ENCODE measurements at regions not wholly inside any gene's neighbourhood (a gene's known extent, or its start where the extent isn't known, plus 50 kb on each side); places are given as distances from the start of the nearest gene placed in this dataset.

DNA sequence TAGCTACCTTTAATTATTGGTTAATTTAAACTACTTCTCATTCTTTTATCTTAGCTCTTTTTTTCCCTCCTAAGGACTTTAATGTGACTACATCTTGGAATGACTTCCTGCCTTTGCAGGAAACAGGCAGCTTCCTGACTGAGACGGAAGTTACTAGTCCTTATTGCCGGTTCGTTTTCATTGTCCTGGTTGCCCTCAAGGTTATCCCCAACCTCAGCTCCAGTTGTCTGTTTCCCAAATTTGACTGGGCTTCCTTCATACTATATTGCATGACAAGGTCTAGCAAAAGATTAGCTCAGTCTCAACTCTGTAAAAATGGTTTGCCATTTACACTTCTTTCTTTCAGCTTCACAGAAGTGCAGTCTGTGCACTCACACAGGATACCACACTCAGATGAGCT lies 109.9 kb upstream of the DDX53 start:
- Histone ChIP-seq H3T11ph (ENCODE audit: low read length) (no peak overlapping the region), H3K56ac (ENCODE audit: insufficient read length, low read depth, low read length) (no peak overlapping the region), H2AK5ac (ENCODE audit: insufficient read length, low read length) (no peak overlapping the region), H2BK120ac (ENCODE audit: low read depth, low read length, poor library complexity, severe bottlenecking) (no peak overlapping the region), H4K8ac (replicated peaks; ENCODE audit: insufficient read length, low read depth, low read length) (no peak overlapping the region), H3K27ac (ENCODE audit: insufficient read length, low read depth, low read length) (no peak overlapping the region), H3K23ac (ENCODE audit: insufficient read length, low read depth, low read length) (no peak overlapping the region), H4K91ac (ENCODE audit: insufficient read length, low read depth, low read length) (no peak overlapping the region), H3K18ac (ENCODE audit: insufficient read length, low read depth, low read length) (no peak overlapping the region), H2BK15ac (ENCODE audit: low read depth, low read length) (no peak overlapping the region), H3K4me2 (ENCODE audit: insufficient read depth, insufficient read length, low read length) (no peak overlapping the region), H3K79me2 (ENCODE audit: insufficient read depth, low read length) (no peaks in the 10 kb centered on the region), H2BK5ac (ENCODE audit: insufficient read length, low read length) (no peak overlapping the region), H4K5ac (ENCODE audit: insufficient read length, low read depth, low read length) (no peak overlapping the region), H3K4me1 (ENCODE audit: insufficient read depth, low read length) (no peaks in the 10 kb centered on the region), H3K23me2 (ENCODE audit: insufficient read length, low read depth, low read length, poor library complexity, severe bottlenecking) (no peaks in the 10 kb centered on the region), H3K4ac (ENCODE audit: low read depth, low read length) (no peak overlapping the region), H3K9me3 (ENCODE audit: control insufficient read depth, low read depth, low read length) (no peaks in the 10 kb centered on the region), H2BK20ac (ENCODE audit: low read depth, low read length, poor library complexity, severe bottlenecking) (no peak overlapping the region), H3K27me3 (ENCODE audit: insufficient read depth, low read length) (no peaks in the 10 kb centered on the region), H2AFZ (ENCODE audit: low read length) (no peak overlapping the region), H3K79me1 (ENCODE audit: insufficient read depth, low read depth, low read length, poor library complexity, severe bottlenecking) (no peaks in the 10 kb centered on the region), H2BK12ac (ENCODE audit: insufficient read length, low read depth, low read length) (no peak overlapping the region), H4K20me1 (ENCODE audit: control insufficient read depth, insufficient read depth, insufficient read length) (no peaks in the 10 kb centered on the region), H3K14ac (ENCODE audit: insufficient read depth, low read length) (no peak overlapping the region), H3K9ac (ENCODE audit: extremely low read depth, insufficient read length, low read length) (no peak overlapping the region)
- H3K4me3 Mint-ChIP-seq: no peak overlapping the region
- peaks cover 4 to 5% of the 10 kb centered on the region in 2 experiments; a peak in 3 of 4 replicates for H3K4me1 Mint-ChIP-seq
- DNase-seq: no peak
- TF ChIP-seq, protein P1, sequence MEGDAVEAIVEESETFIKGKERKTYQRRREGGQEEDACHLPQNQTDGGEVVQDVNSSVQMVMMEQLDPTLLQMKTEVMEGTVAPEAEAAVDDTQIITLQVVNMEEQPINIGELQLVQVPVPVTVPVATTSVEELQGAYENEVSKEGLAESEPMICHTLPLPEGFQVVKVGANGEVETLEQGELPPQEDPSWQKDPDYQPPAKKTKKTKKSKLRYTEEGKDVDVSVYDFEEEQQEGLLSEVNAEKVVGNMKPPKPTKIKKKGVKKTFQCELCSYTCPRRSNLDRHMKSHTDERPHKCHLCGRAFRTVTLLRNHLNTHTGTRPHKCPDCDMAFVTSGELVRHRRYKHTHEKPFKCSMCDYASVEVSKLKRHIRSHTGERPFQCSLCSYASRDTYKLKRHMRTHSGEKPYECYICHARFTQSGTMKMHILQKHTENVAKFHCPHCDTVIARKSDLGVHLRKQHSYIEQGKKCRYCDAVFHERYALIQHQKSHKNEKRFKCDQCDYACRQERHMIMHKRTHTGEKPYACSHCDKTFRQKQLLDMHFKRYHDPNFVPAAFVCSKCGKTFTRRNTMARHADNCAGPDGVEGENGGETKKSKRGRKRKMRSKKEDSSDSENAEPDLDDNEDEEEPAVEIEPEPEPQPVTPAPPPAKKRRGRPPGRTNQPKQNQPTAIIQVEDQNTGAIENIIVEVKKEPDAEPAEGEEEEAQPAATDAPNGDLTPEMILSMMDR (conservative IDR thresholded peaks at IDR 0.05): no peak
- H3K36me3 Mint-ChIP-seq (ENCODE audit: insufficient read depth in 1 of 3, low read depth in 3 of 3): no peaks in the 10 kb centered on the region
- no peaks in the 10 kb centered on the region for H3K27me3 Mint-ChIP-seq (ENCODE audit: low read depth)
- no CpG with 5 or more reads among the region's 3 CpGs for WGBS (ENCODE audit: extremely low coverage, insufficient read length, low lambda C conversion rate)
- H3K9me3 Mint-ChIP-seq: peaks cover 4 to 10% of the 10 kb centered on the region in 2 experiments; a peak in 3 of 5 replicates
- 0 out of 7 replicates have a peak overlapping the region, but pooled peaks of 1 of the 3 experiments have one; percentile 65 for H3K27ac Mint-ChIP-seq
